A673 (cell line): ENCODE measurements at regions not wholly inside any gene's neighbourhood (a gene's known extent, or its start where the extent isn't known, plus 50 kb on each side); places are given as distances from the start of the nearest gene placed in this dataset.

ENCODE experiments used
- BruUV-seq: library from RNA; stranded (reverse); fragments of 400-500 nt; replicated peaks from 2 replicates; lab custom pipeline; 2021; lab: Mats Ljungman, UMichigan
- CTCF ChIA-PET: fragments of 300-600 bp; sonication (Branson Sonifier 250); formaldehyde crosslinking; loops from one replicate; lab custom pipeline; 2022; ENCODE audit warnings: antibody characterized with exemption; lab: Charles Lee
- POLR2A ChIA-PET: fragments of 300-600 bp; sonication (Branson Sonifier 250); formaldehyde crosslinking; loops from one replicate; lab custom pipeline; 2022; ENCODE audit warnings: antibody characterized with exemption; ENCODE audit not compliant: low non-redundant PET; lab: Charles Lee
- DNase-seq: peaks from one replicate; pipeline ENCODE4 v3.0.0-alpha.2; 2015; ENCODE audit warnings: low spot score
- H3K27ac ChIP-seq: fragments of 200-600 bp; sonication (generic); 2 replicates; pipeline ENCODE4 v1.5.1; 2016; ENCODE audit warnings: mixed run types, low read depth, mild to moderate bottlenecking, mixed read lengths, antibody characterized with exemption, low read length; ENCODE audit not compliant: poor library complexity, severe bottlenecking
- H3K27me3 ChIP-seq: fragments of 200-600 bp; sonication (generic); replicated peaks from 2 replicates; pipeline ENCODE4 v1.6.1; 2017; ENCODE audit warnings: mixed run types, low read depth, mild to moderate bottlenecking, mixed read lengths, antibody characterized with exemption, low read length; ENCODE audit not compliant: insufficient read depth, poor library complexity
- H3K36me3 ChIP-seq: fragments of 200-600 bp; sonication (generic); 2 replicates; pipeline ENCODE4 v1.6.1; 2016; ENCODE audit warnings: mixed run types, mild to moderate bottlenecking, mixed read lengths, antibody characterized with exemption, low read length; ENCODE audit not compliant: insufficient read depth, poor library complexity, severe bottlenecking
- H3K4me1 ChIP-seq: fragments of 200-600 bp; sonication (generic); 2 replicates; pipeline ENCODE4 v1.6.1; 2017; ENCODE audit warnings: mixed run types, mild to moderate bottlenecking, mixed read lengths, antibody characterized with exemption, low read length; ENCODE audit not compliant: insufficient read depth, poor library complexity, severe bottlenecking
- H3K4me3 ChIP-seq: fragments of 200-600 bp; sonication (generic); 2 replicates; pipeline ENCODE4 v1.5.1; 2016; ENCODE audit warnings: low read depth, mixed run types, mild to moderate bottlenecking, mixed read lengths, low read length; ENCODE audit not compliant: poor library complexity, severe bottlenecking
- H3K9me3 ChIP-seq: fragments of 200-600 bp; sonication (generic); 2 replicates; pipeline ENCODE4 v1.6.1; 2016; ENCODE audit warnings: mixed run types, low read depth, mild to moderate bottlenecking, mixed read lengths, antibody characterized with exemption, low read length; ENCODE audit not compliant: poor library complexity, severe bottlenecking
- CTCF ChIP-seq: fragments of 300-800, 200-600 bp; sonication (generic); conservative IDR thresholded peaks from 2 replicates; pipeline ENCODE4 v1.5.1; 2017; ENCODE audit warnings: low read depth, mild to moderate bottlenecking, antibody characterized with exemption, low read length, moderate library complexity, mixed read lengths
- EZH2 ChIP-seq: fragments of 200-600 bp; sonication (generic); IDR thresholded peaks from 2 replicates; pipeline ENCODE4 v1.6.1; 2017; ENCODE audit warnings: borderline replicate concordance, low read depth, mild to moderate bottlenecking, mixed read lengths, antibody characterized with exemption, low read length; ENCODE audit not compliant: poor library complexity, severe bottlenecking
- intact Hi-C: fragments of 100-400 bp; cut with micrococcal nuclease; formaldehyde crosslinking; loops from one replicate; pipeline ENCODE4 v1.10.0; 2022; ENCODE audit not compliant: unreplicated experiment

DNA sequence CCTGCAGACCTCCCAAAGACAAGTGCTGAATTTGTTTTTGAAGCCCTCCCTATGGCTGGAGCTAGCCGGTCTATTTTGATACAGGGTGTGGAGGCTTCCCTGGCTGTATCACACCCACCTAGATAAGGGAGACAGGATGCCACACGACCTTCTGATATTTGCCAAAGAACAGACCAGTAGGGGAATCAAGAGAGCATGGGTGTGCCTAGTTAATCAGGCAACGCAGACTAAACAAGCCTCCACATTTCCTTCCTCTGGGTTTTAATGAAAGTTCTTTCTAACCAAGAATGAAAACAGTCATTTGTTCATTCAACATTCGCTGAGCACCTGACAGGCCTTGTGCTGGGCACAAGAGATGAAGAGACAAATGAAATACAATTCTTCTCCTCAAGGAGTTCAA is 446.8 kb downstream of the PLPP3 start:
- Histone ChIP-seq H3K27me3 (no peaks in the 10 kb centered on the region), H3K4me3 (no peak overlapping the region), H3K9me3 (no peaks in the 10 kb centered on the region), H3K27ac (no peak overlapping the region), H3K4me1 (no peaks in the 10 kb centered on the region), H3K36me3 (no peaks in the 10 kb centered on the region)
- no peak for DNase-seq
- intact Hi-C loops = no loop called here
- no TSS peak for BruUV-seq
- TF ChIP-seq EZH2 = no peak
- no peak for TF ChIP-seq CTCF
- CTCF ChIA-PET = no interaction called here
- POLR2A ChIA-PET = no interaction called here

DNA sequence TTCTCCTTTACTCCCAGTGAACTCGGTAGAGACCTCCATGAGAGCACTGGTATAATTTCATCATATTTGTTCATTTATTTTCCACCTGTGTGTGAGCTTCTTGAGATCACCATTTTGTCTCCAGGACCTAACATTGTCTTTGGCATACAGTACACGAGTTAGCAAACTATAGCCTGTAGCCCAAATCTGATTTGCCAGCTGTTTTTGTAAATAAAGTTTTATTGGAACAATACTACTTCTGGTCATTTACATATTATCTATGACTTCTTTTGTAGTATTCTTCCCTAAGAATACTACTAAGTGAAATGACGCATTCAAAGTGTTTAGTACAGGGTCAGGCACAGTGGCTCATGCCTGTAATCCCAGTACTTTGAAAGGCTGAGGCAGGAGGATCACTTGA is 449.5 kb downstream of the PLPP3 start:
- no peak overlapping the region for H3K4me3 ChIP-seq
- TF ChIP-seq EZH2 = no peak
- no peak for TF ChIP-seq CTCF
- DNase-seq = no peak
- no peaks in the 10 kb centered on the region for H3K36me3 ChIP-seq
- BruUV-seq = no TSS peak
- H3K27me3 ChIP-seq = no peaks in the 10 kb centered on the region
- H3K9me3 ChIP-seq = no peaks in the 10 kb centered on the region
- no peaks in the 10 kb centered on the region for H3K4me1 ChIP-seq
- ChIA-PET CTCF (no interaction called here), POLR2A (no interaction called here)
- intact Hi-C loops = no loop called here
- no peak overlapping the region for H3K27ac ChIP-seq

DNA sequence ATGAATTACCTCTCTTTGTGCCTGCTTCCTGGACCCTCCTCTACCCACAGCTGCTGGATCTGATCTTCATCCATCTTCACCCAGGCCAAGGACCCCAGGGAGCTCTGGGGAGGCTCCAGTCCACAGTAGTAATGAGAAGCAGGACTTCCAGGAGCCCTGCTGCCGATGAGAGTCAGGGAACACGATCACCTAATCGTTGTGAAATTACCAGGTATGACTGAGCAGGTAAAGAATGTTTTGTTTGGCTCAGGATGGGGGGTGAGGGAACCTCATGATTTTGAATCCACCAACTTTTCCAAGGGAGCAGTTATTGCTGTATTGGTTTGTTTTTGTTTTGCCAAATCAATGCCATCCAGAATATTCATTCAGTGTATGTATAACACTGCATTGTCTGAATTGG is 454.0 kb downstream of the PLPP3 start:
- H3K4me3 ChIP-seq = no peak overlapping the region
- POLR2A ChIA-PET = no interaction called here
- H3K27ac ChIP-seq = no peak overlapping the region
- intact Hi-C loops = no loop called here
- no peaks in the 10 kb centered on the region for H3K27me3 ChIP-seq
- no peak for DNase-seq
- no TSS peak for BruUV-seq
- TF ChIP-seq CTCF (no peak), EZH2 (no peak)
- H3K9me3 ChIP-seq = no peaks in the 10 kb centered on the region
- no peaks in the 10 kb centered on the region for H3K36me3 ChIP-seq
- H3K4me1 ChIP-seq = no peaks in the 10 kb centered on the region
- CTCF ChIA-PET = no interaction called here
